NT2/D1 (cell line): ENCODE measurements at regions not wholly inside any gene's neighbourhood (a gene's known extent, or its start where the extent isn't known, plus 50 kb on each side); places are given as distances from the start of the nearest gene placed in this dataset.

Source experiments
- SUZ12 ChIP-seq: IDR thresholded peaks from 2 replicates; pipeline ENCODE4 v1.6.1; 2011; ENCODE audit not compliant: insufficient read length, insufficient read depth; ENCODE audit errors: extremely low read depth
- YY1 ChIP-seq: IDR thresholded peaks from 2 replicates; pipeline ENCODE4 v1.6.1; 2011; ENCODE audit not compliant: insufficient read length, insufficient read depth

DNA sequence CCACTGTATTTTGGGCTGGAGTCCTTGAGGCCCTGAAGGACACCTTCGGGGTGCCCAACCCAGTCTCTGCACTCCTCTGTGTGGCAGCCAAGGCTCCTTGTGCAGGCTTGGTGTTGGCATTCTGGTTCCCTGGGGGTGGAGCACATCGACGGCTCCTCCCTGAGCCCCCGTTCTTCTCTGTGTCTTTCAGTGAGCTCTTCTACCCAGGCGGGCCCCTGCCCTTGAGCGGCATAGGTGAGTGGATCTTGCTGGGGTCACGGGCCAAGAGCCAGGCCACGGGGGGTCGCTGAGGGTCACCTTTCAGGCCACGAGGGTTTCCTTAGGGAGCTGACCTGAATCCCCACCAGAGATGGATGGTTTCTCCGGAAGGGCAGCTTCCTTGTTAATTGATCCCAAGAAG, 234.8 kb downstream of the SNRPN start:
- TF ChIP-seq SUZ12 (no peak), YY1 (no peak)
